Sciatic nerve (tissue), 2 donors: ENCODE measurements at regions not wholly inside any gene's neighbourhood (a gene's known extent, or its start where the extent isn't known, plus 50 kb on each side); places are given as distances from the start of the nearest gene placed in this dataset.

Source experiments
- ATAC-seq: fragments of 200-7000 bp; cut with Tn5 transposase; one replicate; pipeline ENCODE4 v1.9.1; 2020; ENCODE audit warnings: mild to moderate bottlenecking, moderate library complexity
- DNase-seq: peaks from one replicate; pipeline ENCODE4 v3.0.0-alpha.2; 2020; ENCODE audit warnings: low spot score
- intact Hi-C: fragments of 100-400 bp; cut with DNase I; formaldehyde crosslinking; loops from one replicate; pipeline ENCODE4 v1.14.2; 2022
- donor health status: DM: no; HTN: no; CAD: no.
- donor health status: DM: no; HTN: no; CAD: no.

DNA sequence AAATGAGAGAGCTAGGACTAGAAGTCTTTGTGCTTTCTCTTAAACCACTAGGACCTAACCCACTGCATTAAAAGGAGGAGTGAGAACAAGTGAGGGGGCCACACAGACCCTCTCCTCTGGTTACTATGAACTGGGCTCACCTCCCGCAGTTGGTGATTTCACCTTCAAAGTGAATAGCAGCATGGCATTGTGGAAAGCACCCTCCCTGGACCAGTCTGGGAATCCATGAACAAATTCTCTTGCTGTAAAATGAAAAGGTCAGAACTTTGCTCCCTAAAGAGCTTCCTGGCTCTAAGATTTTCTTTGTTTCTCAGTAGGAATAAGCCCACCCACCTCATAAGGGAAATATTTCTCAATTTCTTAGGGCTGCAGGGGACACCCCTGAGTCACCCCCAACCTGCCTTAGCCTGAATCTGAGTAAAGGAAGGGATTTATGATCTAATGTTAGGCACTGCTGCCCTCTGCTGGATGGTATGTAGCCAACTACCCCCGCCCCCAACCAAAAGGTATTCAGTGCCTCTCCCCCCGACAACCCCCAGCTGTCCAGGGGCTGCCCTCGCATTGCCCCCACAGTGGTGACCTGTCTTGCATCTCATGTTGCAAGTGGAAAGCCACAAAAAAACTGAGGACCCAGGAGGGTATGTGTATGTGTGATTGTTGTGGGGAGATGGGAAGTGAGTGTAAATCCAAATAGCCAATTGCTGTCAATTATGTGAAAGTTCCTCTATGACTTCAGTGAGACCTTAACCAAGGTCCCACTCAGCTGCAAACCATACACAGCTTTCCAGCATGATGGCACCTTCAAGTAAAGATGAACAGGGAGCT, 230.9 kb upstream of the SLC14A2 start:
- ATAC-seq = peak; percentile 80
- intact Hi-C loops = no loop called here
- no peak for DNase-seq

DNA sequence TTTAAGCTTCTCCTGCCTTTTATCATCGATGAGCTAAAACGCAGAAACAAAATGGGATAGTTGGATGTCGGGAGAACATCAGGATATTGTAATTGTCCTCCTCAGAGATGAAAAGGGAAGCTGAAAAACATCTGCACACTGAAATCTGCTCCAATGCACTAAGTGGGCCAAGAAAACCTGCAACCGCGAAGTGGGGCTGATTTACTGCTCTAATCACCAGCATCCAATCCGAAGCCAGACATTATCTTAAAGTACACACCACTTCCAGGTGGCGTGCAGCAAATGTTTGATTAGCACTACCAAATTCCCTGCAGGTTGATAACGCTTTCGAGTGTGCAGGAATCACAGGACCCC, 230.3 kb upstream of the SLC14A2 start:
- intact Hi-C loops = no loop called here
- DNase-seq = no peak
- ATAC-seq = no peak

DNA sequence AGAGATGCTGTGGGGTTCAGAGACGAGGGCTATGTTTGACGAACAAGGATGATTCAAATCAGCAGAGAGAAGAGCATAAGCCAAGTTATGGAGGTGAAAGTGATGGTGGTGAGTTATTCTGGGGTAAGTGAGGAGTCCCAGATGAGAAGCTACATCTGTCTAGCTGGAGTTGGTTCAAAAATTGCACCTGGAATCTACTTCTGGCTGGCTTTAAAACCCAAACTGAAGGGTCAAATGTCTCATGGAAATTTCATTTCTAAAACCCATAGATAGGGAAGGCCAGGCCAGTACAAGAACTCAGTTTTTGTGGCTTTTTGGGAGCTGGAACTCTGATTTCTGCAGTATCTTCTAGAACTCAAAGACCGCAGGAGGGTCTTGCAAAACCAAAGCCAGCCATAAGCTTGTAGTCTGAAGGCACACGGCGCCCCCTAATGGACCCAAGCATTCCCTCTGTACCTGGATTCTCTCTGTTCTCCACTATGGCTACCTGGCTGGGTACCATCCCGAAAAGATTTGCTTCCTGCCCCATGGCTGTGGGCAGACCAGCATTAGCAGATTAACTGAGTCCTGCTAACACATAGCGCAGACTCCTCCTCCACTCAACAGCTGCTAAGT, 229.1 kb upstream of the SLC14A2 start:
- peak; percentile 34 for ATAC-seq
- intact Hi-C loops = no loop called here
- DNase-seq = no peak

DNA sequence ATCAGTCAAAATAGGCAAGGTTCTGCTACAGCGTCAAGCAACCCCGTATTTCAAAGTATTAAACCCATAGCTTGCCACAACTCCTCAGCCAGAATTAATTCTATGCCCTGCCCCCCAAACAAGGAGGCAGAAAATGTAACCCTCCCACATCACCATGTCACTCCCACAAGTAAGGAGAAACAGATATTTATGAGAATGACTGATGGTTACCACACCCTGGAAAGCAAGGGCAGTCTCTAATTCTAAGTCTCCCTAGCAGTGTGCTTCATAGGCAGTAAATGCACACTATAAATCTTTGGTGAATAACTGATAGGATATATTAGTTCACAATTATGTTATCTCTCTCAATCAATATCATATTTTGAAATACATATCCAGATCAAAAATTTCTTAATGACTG, 228.0 kb upstream of the SLC14A2 start:
- DNase-seq (no peak), ATAC-seq (no peak)
- intact Hi-C loops = no loop called here

GRCh38 chr18:45398448-45398847, 216.8 kb upstream of the SLC14A2 start:
- DNase-seq (no peak), ATAC-seq (no peak)
- intact Hi-C loops = no loop called here

DNA sequence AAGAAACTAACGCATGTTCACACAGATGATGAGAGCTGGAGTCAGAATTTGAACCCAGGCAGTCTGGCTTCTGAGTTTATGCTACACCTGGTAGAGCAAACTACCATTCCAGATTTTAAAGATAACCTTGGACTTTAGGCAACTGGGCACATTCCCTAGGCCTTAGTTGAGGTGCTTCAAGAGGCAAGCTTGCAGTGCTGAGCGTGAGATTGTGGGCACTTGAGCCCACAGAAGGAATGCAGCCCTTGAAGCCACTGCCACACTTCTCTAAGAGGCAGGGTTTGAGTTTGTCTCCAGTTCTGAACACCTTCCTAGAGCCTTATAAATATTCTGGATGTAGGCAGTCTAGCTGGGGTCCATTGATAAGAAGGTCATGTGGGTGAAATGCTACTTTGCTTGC, 216.1 kb upstream of the SLC14A2 start:
- intact Hi-C loops = no loop called here
- DNase-seq (no peak), ATAC-seq (no peak)

DNA sequence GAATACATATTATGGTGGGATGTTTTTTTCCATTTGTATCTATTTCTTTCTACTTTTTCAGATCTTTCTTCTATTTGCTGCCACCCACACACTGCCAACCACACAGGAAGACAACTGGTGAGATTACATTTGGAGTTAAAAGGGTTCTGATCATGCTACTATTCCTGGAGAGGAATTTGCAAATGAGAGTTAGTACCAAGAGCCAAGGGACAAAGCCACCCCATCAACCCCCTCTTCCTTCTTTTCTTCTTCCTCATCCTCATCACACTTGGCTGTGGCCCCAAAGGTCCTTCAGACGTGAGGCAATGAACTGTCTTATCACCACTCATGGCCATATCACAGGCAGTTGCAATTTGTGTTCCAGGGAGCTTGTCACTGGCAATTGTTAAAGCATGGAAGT, 215.6 kb upstream of the SLC14A2 start:
- intact Hi-C loops = no loop called here
- ATAC-seq (no peak), DNase-seq (no peak)

GRCh38 chr18:45402485-45403056, 212.7 kb upstream of the SLC14A2 start:
- DNase-seq (no peak), ATAC-seq (no peak)
- intact Hi-C loops = no loop called here

- intact Hi-C loops = no loop called here
- DNase-seq (no peak), ATAC-seq (no peak)
These were observed 211.8 kb upstream of the SLC14A2 start for GRCh38 chr18:45403341-45404049.

DNA sequence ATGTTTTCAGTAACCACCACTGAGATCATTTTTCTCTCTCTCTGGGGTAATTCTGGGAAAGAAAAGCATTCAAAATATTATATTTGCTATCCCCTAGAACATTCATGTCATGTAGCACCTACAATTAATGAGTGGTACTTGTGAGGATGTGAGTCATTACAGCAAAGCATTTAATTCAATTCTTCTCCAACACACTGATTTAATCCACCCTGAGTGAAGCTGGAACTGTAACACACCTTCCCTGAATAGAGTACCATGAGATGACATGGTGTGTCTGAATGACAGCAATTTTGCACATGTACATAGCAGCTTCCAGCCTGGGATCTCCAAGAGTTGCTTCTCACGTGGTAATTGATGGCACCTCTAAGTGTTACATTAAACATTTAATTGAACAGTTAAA, 207.1 kb upstream of the SLC14A2 start:
- intact Hi-C loops = no loop called here
- ATAC-seq = no peak
- DNase-seq = no peak

GRCh38 chr18:45409971-45410370, 205.3 kb upstream of the SLC14A2 start:
- ATAC-seq = no peak
- intact Hi-C loops = no loop called here
- no peak for DNase-seq

GRCh38 chr18:45412577-45412976, 202.7 kb upstream of the SLC14A2 start:
- DNase-seq (no peak), ATAC-seq (no peak)
- intact Hi-C loops = no loop called here

DNA sequence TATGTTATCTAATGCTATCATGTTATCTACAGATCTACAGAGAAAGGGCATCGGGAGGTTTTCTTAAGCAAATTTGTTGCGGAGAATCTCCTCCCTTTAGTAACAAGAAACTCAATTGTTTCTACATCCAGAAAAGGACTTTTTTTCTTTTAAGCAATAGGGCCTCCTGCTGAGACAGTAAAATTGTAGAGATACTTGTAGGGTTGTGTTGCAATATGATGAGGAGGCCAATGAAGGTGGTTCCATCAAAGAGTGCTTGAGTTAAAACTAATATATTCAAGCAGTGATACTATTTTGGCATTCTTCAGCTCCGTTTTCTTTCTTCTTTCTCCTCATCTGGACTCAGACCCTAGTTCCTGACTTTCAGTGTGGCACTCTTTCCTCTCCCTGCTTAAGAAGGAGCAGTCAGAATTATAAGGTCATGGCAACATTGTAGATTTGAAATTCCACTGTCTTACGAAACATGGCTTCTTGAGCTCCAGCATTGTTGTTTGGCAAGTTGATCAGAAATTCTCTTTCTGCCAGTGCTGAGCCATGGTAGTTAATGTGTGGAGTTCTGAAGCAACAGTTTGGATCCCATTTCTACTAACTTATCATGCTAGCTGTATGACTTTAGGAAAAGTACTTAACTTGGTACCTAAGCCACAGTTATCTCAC, 202.0 kb upstream of the SLC14A2 start:
- DNase-seq (no peak), ATAC-seq (peak; percentile 88)
- intact Hi-C loops = no loop called here

- intact Hi-C loops = no loop called here
- ATAC-seq (no peak), DNase-seq (no peak)
These were observed 199.7 kb upstream of the SLC14A2 start for GRCh38 chr18:45415614-45416013.

DNA sequence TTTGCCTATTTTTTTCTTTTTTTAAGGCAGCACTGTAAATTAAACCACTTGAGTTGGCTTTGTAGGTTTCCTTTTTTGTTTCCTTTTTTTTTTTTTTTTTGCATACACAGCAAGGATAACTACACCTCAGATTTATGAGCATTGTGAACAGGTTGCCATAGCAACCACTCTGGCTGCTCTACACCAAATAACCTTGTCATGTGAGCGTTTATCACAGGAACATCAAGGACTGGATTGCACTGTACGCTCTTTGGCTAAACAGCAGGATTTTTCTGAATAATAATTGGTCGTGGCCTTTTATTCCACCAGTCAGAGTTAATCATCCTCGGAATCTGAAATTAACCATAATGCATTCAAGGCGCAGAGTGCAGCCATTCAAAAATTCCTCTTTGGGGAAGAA, 199.1 kb upstream of the SLC14A2 start:
- intact Hi-C loops = no loop called here
- ATAC-seq (no peak), DNase-seq (no peak)

- intact Hi-C loops = no loop called here
- DNase-seq (no peak), ATAC-seq (no peak)
These were observed 197.9 kb upstream of the SLC14A2 start for GRCh38 chr18:45417392-45417791.

GRCh38 chr18:45423659-45424058, 191.6 kb upstream of the SLC14A2 start:
- DNase-seq = no peak
- intact Hi-C loops = no loop called here
- ATAC-seq = no peak

- intact Hi-C loops = no loop called here
- ATAC-seq (no peak), DNase-seq (no peak)
These were observed 185.2 kb upstream of the SLC14A2 start for GRCh38 chr18:45430041-45430440.

DNA sequence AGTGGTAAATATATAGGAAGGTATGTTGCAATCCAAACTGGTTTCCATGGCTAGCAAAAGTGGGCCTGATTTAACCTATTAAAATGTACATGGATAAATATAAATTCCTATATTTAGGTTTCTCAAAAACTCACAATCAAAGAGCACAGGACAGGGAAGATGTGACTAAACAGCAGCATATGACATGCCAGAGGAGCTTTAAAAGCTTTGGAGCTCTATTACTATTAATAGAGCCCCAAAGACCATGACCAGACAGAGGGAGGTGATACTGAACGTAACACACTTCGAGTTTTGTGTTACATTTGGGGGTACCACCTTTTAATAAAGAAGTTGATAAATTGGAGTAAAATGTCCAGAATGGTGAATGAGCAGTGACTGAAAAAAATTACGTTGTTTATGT, 179.5 kb upstream of the SLC14A2 start:
- DNase-seq = no peak
- no peak for ATAC-seq
- intact Hi-C loops = no loop called here

DNA sequence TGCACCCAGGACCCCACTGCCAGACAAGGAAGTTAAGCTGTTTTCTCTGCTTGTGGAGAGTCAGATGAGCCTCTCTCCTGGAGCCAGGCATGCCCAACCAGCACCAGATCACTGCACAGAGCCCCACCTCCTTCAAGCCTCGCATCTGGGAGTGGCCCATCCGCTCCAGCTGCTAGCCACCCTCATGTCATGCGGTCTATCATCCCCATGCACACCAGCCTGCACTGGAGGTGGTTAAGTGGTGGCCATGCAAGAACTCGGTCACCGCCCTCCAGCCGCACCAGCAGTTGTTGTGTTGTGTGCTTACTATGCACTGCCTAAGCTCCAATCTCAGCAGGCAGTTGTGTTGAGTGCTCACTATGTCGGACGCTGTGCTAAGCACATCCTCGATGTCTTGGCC, 177.9 kb upstream of the SLC14A2 start:
- ATAC-seq (no peak), DNase-seq (no peak)
- intact Hi-C loops = no loop called here
